Peyer's patch (tissue), 4 donors: ENCODE measurements at regions not wholly inside any gene's neighbourhood (a gene's known extent, or its start where the extent isn't known, plus 50 kb on each side); places are given as distances from the start of the nearest gene placed in this dataset.

Experiments
- DNase-seq, 3 donors: peaks; one replicate each; pipeline ENCODE4 v3.0.0-alpha.2; 2017 to 2019
- H3K27ac ChIP-seq, 4 donors: fragments of 200-600 bp; sonication (generic); one replicate each; pipeline ENCODE4 v1.5.1; 2016 to 2019
- H3K27me3 ChIP-seq, 2 donors: fragments of 200-600 bp; sonication (generic); one replicate each; pipeline ENCODE4 v1.5.1; 2019
- H3K36me3 ChIP-seq, 3 donors: fragments of 200-600 bp; sonication (generic); one replicate each; pipeline ENCODE4 v1.5.1; 2016 to 2019
- H3K4me1 ChIP-seq, 4 donors: fragments of 200-600 bp; sonication (generic); one replicate each; pipeline ENCODE4 v1.5.1; 2016 to 2019
- H3K4me3 ChIP-seq, 4 donors: fragments of 200-600 bp; sonication (generic); 1 replicate in 3 of 4; 2 replicates in 1 of 4; pipeline ENCODE4 v1.5.1; 2016 to 2019; ENCODE audit warnings: mild to moderate bottlenecking in 1 of 4
- H3K9me3 ChIP-seq, 4 donors: fragments of 200-600 bp; sonication (generic); one replicate each; pipeline ENCODE4 v1.5.1; 2016 to 2019; ENCODE audit warnings: mild to moderate bottlenecking in 1 of 4
- POLR2A ChIP-seq, 2 donors: fragments of 450-650 bp; IDR thresholded peaks; one replicate each; pipeline ENCODE4 v1.5.1; 2017; ENCODE audit warnings: antibody characterized with exemption in 2 of 2, mild to moderate bottlenecking in 2 of 2, moderate library complexity in 2 of 2
- TF ChIP-seq, protein P1 (sequence below), 6 experiments: fragments of 450-650 bp in 4 of 6; fragments of 200-600 bp in 2 of 6; sonication (generic) in 1 of 6; IDR thresholded peaks; one replicate each; pipeline ENCODE4 v1.5.1; 2017 to 2019; ENCODE audit warnings: antibody characterized with exemption in 6 of 6, mild to moderate bottlenecking in 3 of 6, moderate library complexity in 1 of 6

DNA sequence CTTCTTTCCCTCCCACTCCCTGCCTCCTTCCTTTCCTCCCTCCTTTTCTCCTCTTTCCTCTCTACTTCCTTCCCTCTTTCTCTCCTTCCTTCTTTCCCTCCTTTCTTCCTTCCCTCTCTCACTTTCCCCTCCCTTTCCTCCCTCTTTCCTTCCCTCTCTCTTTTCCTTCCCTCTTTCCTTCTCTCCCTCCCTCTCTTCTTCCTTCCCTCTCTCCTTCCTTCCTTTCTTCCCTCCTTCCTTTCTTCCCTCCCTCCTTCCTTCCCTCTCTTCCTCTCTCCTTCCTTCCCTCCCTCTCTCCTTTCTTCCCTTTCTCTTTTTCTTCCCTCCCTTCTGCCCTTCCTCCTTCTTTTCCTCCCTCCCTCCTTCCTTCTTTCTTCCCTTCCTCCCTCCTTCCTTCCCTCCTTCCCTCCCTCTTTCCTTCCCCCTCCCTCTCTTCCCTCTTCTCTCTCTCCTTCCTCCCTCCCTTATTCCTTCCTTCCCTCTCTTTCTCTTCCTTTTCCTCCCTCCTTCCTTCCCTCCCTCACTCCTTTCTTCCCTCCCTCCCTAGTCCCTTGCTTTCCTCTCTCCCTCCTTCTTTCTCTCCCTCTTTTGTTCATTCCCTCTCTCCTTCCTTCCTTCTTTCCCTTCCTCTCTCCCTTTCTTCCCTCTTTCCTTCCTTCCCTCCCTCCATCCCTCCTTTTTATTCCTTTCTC, 443.9 kb downstream of the ZNF536 start:
- Histone ChIP-seq H3K36me3 (no peaks in the 10 kb centered on the region), H3K27me3 (no peaks in the 10 kb centered on the region), H3K4me3 (no peak overlapping the region), H3K4me1 (no peaks in the 10 kb centered on the region), H3K27ac (no peak overlapping the region), H3K9me3 (no peaks in the 10 kb centered on the region)
- TF ChIP-seq, protein P1, sequence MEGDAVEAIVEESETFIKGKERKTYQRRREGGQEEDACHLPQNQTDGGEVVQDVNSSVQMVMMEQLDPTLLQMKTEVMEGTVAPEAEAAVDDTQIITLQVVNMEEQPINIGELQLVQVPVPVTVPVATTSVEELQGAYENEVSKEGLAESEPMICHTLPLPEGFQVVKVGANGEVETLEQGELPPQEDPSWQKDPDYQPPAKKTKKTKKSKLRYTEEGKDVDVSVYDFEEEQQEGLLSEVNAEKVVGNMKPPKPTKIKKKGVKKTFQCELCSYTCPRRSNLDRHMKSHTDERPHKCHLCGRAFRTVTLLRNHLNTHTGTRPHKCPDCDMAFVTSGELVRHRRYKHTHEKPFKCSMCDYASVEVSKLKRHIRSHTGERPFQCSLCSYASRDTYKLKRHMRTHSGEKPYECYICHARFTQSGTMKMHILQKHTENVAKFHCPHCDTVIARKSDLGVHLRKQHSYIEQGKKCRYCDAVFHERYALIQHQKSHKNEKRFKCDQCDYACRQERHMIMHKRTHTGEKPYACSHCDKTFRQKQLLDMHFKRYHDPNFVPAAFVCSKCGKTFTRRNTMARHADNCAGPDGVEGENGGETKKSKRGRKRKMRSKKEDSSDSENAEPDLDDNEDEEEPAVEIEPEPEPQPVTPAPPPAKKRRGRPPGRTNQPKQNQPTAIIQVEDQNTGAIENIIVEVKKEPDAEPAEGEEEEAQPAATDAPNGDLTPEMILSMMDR (IDR thresholded peaks at IDR 0.05): no peak
- TF ChIP-seq POLR2A (IDR thresholded peaks at IDR 0.05): no peak
- no peak for DNase-seq

DNA sequence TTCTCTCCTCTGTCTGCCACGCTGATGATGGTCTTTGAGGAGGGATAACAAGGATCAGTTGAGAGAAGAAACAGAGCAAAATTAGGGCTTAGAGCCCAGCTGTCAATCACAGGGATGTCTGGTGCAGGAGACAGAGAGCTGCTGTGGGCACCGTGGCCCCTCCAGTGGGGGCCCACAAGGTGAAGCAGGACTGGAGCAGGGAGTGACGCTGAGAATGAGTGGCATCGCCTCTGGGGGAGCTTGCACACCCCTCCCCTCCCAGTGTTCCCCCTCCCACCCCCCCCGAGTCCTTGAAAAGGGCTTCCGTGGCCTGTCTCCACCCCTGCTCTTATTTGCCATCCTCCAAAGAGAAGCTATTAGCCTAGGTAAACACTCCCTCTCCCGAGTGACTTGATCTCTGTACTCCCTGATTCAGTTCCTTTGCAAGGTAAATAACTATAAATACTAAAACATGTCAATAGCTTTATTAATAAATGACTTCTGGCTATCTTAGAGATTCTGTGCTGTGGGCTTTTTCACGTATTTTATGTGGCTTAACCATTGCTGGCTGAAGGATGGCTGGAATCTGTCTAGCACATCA, 440.0 kb downstream of the ZNF536 start:
- no peaks in the 10 kb centered on the region for H3K36me3 ChIP-seq
- no peak overlapping the region for H3K27ac ChIP-seq
- no peak for TF ChIP-seq POLR2A (IDR thresholded peaks at IDR 0.05)
- TF ChIP-seq, protein P1 (IDR thresholded peaks at IDR 0.05): no peak
- H3K4me3 ChIP-seq: no peak overlapping the region
- no peaks in the 10 kb centered on the region for H3K27me3 ChIP-seq
- no peaks in the 10 kb centered on the region for H3K4me1 ChIP-seq
- no peak for DNase-seq
- no peaks in the 10 kb centered on the region for H3K9me3 ChIP-seq

DNA sequence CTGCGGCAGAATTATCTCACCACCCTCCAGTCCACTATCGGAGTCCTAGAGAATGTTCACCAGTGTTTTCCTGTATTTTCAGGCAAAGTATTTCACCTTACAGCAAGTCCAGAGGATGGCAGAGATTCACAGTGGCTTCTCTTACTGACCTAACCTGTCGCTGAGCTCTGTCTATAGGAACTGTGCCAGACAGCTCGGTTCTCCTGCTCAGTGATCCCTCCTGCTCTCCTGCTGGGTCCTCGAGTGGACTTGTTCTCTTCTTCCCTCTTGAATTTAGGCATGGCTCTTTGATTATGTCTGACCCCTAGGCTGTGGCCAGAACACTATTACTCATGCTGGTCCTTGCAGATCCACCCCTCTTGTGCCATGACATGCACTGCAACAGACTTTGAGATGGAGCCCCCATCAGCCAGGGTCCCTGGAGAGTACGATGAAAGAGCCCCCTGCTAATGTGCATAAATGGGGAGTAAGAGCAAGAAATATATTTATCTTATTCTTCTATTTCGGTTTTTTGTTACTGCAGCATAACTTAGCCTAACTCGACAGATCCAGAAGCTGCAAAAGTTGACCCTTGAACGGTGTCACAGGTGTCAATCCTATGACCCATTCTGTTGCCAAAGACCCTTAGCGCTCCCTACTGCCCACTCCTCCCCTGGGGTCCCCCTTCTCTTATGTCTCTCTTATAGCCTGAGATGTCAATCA, 439.4 kb downstream of the ZNF536 start:
- Histone ChIP-seq H3K9me3 (no peaks in the 10 kb centered on the region), H3K4me3 (no peak overlapping the region), H3K27ac (no peak overlapping the region), H3K27me3 (no peaks in the 10 kb centered on the region), H3K4me1 (no peaks in the 10 kb centered on the region), H3K36me3 (no peaks in the 10 kb centered on the region)
- DNase-seq: no peak
- no peak for TF ChIP-seq POLR2A (IDR thresholded peaks at IDR 0.05)
- TF ChIP-seq, protein P1 (IDR thresholded peaks at IDR 0.05): no peak

DNA sequence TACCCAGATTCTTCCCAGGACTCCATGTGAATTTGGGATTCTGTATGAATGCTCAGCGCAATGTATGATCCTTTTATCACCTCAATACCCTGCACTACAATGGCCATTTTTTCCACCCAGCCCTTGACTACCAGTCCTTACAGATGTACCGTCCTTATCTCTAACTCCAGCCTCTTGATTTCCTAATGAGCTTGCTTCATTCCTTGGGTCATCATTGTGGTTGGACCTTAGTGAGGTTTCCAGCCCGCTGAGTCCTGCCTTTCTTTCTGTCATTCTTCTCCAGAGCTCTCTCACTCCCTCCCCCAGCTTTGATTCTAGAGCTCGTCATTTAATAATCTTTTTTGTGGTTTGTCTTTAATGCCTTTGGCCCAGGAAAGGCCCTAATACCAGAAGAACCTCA, 438.5 kb downstream of the ZNF536 start:
- TF ChIP-seq, protein P1 (IDR thresholded peaks at IDR 0.05): no peak
- no peak for TF ChIP-seq POLR2A (IDR thresholded peaks at IDR 0.05)
- DNase-seq: no peak
- Histone ChIP-seq H3K36me3 (no peaks in the 10 kb centered on the region), H3K27me3 (no peaks in the 10 kb centered on the region), H3K27ac (no peak overlapping the region), H3K4me3 (no peak overlapping the region), H3K4me1 (no peaks in the 10 kb centered on the region), H3K9me3 (no peaks in the 10 kb centered on the region)

DNA sequence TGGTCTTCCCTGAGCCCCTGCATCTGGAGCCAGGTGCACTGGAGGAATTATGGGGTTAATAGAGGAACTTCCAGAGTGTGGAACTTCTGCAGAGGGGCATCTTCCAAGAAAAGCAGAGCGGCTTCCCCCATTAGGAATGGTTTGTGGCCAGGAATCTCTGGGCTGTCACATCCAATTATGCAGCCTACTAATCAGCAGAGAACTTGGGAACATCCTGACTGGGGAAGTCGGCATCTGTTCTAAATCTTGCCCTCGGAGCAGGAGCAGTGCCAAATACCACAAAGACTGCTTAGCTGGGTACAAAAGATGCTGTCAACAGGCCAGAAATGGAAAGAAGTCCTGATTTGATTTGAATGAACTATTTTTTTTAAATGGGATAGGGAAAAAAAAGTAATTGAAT, 435.1 kb downstream of the ZNF536 start:
- H3K27ac ChIP-seq: no peak overlapping the region
- DNase-seq: no peak
- no peaks in the 10 kb centered on the region for H3K27me3 ChIP-seq
- H3K36me3 ChIP-seq: no peaks in the 10 kb centered on the region
- TF ChIP-seq POLR2A (IDR thresholded peaks at IDR 0.05): no peak
- TF ChIP-seq, protein P1 (IDR thresholded peaks at IDR 0.05): no peak
- no peaks in the 10 kb centered on the region for H3K4me1 ChIP-seq
- H3K4me3 ChIP-seq: no peak overlapping the region
- H3K9me3 ChIP-seq: no peaks in the 10 kb centered on the region
